Astrocyte (in vitro differentiated cells and primary cell): ENCODE measurements at regions not wholly inside any gene's neighbourhood (a gene's known extent, or its start where the extent isn't known, plus 50 kb on each side); places are given as distances from the start of the nearest gene placed in this dataset.

Source experiments
- EZH2 ChIP-seq: IDR thresholded peaks from 2 replicates; pipeline ENCODE4 v1.6.1; 2012; ENCODE audit warnings: mild to moderate bottlenecking, low read length, inconsistent platforms; ENCODE audit not compliant: insufficient read depth
- TF ChIP-seq, protein P1 (sequence below): IDR thresholded peaks from 2 replicates; pipeline ENCODE4 v1.5.1; 2011; ENCODE audit warnings: low read depth, mild to moderate bottlenecking, inconsistent platforms, low read length, moderate library complexity; ENCODE audit not compliant: insufficient read depth

DNA sequence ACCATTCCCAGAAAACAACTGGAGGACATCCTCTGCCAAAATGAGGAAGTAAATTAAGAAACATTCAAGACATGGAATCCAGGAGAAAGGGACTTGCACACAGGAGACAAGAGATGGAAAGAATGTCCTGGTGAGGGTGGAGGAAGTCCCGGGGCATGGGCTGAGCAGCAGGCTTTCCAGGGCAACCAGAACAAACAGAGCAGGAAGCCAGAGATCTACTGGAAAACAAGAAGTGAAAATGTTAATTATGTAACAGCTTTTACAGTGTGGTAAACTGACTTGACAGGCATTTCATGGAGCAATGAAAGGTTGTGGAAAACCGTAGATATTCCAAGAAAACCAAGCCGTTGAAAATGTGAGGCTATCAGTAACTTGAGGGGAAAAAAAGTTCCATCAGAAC is 55.2 kb upstream of the ZNF746 start:
- no peak for TF ChIP-seq EZH2
- TF ChIP-seq, protein P1, sequence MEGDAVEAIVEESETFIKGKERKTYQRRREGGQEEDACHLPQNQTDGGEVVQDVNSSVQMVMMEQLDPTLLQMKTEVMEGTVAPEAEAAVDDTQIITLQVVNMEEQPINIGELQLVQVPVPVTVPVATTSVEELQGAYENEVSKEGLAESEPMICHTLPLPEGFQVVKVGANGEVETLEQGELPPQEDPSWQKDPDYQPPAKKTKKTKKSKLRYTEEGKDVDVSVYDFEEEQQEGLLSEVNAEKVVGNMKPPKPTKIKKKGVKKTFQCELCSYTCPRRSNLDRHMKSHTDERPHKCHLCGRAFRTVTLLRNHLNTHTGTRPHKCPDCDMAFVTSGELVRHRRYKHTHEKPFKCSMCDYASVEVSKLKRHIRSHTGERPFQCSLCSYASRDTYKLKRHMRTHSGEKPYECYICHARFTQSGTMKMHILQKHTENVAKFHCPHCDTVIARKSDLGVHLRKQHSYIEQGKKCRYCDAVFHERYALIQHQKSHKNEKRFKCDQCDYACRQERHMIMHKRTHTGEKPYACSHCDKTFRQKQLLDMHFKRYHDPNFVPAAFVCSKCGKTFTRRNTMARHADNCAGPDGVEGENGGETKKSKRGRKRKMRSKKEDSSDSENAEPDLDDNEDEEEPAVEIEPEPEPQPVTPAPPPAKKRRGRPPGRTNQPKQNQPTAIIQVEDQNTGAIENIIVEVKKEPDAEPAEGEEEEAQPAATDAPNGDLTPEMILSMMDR = no peak
